ENCODE measurements at regions not wholly inside any gene's neighbourhood (a gene's known extent, or its start where the extent isn't known, plus 50 kb on each side); places are given as distances from the start of the nearest gene placed in this dataset.

DNA sequence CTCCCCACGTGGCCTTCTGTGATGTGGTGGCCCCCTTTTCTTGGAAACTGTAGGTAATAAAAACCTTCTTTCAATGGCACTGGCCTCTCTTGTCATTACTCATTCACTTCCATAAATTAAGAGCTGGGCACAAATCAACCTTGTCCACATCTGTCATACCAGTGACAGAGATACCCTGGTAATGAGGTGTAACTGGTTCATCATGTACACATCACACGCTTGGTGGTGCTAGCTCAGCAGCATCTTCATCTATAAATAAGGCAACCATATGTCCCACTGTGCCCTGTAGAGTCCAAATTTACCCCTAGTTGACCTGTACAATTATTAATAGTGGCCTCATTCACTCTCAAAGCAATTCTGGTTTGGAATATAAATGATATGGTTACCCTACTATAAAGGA is 245.6 kb downstream of the HIVEP2 start (continued):
- TF ChIP-seq, protein P1, sequence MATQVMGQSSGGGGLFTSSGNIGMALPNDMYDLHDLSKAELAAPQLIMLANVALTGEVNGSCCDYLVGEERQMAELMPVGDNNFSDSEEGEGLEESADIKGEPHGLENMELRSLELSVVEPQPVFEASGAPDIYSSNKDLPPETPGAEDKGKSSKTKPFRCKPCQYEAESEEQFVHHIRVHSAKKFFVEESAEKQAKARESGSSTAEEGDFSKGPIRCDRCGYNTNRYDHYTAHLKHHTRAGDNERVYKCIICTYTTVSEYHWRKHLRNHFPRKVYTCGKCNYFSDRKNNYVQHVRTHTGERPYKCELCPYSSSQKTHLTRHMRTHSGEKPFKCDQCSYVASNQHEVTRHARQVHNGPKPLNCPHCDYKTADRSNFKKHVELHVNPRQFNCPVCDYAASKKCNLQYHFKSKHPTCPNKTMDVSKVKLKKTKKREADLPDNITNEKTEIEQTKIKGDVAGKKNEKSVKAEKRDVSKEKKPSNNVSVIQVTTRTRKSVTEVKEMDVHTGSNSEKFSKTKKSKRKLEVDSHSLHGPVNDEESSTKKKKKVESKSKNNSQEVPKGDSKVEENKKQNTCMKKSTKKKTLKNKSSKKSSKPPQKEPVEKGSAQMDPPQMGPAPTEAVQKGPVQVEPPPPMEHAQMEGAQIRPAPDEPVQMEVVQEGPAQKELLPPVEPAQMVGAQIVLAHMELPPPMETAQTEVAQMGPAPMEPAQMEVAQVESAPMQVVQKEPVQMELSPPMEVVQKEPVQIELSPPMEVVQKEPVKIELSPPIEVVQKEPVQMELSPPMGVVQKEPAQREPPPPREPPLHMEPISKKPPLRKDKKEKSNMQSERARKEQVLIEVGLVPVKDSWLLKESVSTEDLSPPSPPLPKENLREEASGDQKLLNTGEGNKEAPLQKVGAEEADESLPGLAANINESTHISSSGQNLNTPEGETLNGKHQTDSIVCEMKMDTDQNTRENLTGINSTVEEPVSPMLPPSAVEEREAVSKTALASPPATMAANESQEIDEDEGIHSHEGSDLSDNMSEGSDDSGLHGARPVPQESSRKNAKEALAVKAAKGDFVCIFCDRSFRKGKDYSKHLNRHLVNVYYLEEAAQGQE (IDR thresholded peaks at IDR 0.05; ENCODE audit: low read depth, low read length) = no peak
- no peak for TF ChIP-seq POLR2AphosphoS5 (IDR thresholded peaks at IDR 0.05; ENCODE audit: low read depth, low read length)
- TF ChIP-seq, protein P2, sequence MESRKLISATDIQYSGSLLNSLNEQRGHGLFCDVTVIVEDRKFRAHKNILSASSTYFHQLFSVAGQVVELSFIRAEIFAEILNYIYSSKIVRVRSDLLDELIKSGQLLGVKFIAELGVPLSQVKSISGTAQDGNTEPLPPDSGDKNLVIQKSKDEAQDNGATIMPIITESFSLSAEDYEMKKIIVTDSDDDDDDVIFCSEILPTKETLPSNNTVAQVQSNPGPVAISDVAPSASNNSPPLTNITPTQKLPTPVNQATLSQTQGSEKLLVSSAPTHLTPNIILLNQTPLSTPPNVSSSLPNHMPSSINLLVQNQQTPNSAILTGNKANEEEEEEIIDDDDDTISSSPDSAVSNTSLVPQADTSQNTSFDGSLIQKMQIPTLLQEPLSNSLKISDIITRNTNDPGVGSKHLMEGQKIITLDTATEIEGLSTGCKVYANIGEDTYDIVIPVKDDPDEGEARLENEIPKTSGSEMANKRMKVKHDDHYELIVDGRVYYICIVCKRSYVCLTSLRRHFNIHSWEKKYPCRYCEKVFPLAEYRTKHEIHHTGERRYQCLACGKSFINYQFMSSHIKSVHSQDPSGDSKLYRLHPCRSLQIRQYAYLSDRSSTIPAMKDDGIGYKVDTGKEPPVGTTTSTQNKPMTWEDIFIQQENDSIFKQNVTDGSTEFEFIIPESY (IDR thresholded peaks at IDR 0.05; ENCODE audit: borderline replicate concordance, low read depth) = no peak

DNA sequence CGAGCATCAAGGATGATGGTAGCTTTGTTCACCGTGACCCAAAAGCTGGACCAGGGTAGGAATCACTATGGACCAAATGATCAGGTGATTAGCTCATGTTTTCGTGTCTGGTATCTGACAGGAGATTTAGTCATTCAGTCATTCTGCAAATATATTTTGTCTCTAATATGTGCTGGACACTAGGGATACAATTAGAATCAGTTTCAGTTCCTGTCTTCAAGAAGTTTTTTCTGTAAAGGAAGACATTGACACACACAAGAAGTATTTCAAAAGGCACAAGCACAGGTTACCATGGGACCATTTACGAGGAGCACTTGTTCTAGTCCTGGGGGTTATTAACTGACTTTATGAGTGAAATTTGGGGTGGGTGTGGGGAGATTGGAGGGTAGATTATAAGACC is 244.9 kb downstream of the HIVEP2 start:
- Histone ChIP-seq H3K9me2 (no peaks in the 10 kb centered on the region), H4K20me1 (ENCODE audit: insufficient read depth) (no peaks in the 10 kb centered on the region), H3K9ac (no peak overlapping the region), H3K4me3 (ENCODE audit: low read depth in 2 of 2, low read length in 1 of 2) (no peak overlapping the region), H3K27me3 (ENCODE audit: insufficient read depth) (no peaks in the 10 kb centered on the region), H3K36me3 (replicated peaks in 1 of 2; ENCODE audit: control insufficient read depth in 1 of 2, insufficient read depth in 2 of 2, low read length in 1 of 2) (no peaks in the 10 kb centered on the region), H3K4me2 (no peak overlapping the region), H2AFZ (ENCODE audit: low read depth) (no peak overlapping the region), H3K9me3 (no peaks in the 10 kb centered on the region), H3F3A (replicated peaks; ENCODE audit: insufficient read depth) (no peaks in the 10 kb centered on the region), H3K27ac (ENCODE audit: low read depth in 2 of 2, low read length in 1 of 2) (peak overlapping the region in 1 of 2 experiments; percentile 19; a peak in 1 of 4 replicates), H3K4me1 (ENCODE audit: control insufficient read depth in 1 of 2, insufficient read depth in 2 of 2, low read depth in 1 of 2, low read length in 1 of 2) (peaks cover 3 to 40% of the 10 kb centered on the region in 2 experiments; a peak in 3 of 4 replicates), H3K79me2 (ENCODE audit: insufficient read depth) (no peaks in the 10 kb centered on the region)
- no peak for DNase-seq
- 79% methylated on average over 4 of the region's 4 CpGs for WGBS (ENCODE audit: low lambda C conversion rate)
- ChIA-PET CTCF (interaction anchor here (0.6 to 2.1 kb wide), 10 partner anchors 13 to 727 kb away, joined by 3 to 7 read pairs (median 4); no protein-coding TSS in a partner anchor), POLR2A (no interaction called here)
- TF ChIP-seq TEAD4 (IDR thresholded peaks at IDR 0.05; ENCODE audit: borderline replicate concordance, insufficient read depth) (no peak), ELF1 (IDR thresholded peaks at IDR 0.05) (no peak), TCF12 (IDR thresholded peaks at IDR 0.05) (no peak), TAF1 (IDR thresholded peaks at IDR 0.05; ENCODE audit: borderline replicate concordance, low read depth, low read length) (no peak), RXRA (IDR thresholded peaks at IDR 0.05; ENCODE audit: borderline replicate concordance, low read depth) (no peak), MXI1 (IDR thresholded peaks at IDR 0.05; ENCODE audit: low read depth, low read length) (no peak), EZH2phosphoT487 (IDR thresholded peaks at IDR 0.05; ENCODE audit: borderline replicate concordance, low read depth) (no peak), GATA2 (CRISPR knock-in tag; IDR thresholded peaks at IDR 0.05) (no peak), RAD21 (IDR thresholded peaks at IDR 0.05; ENCODE audit: low read length) (no peak), FOXM1 (IDR thresholded peaks at IDR 0.05; ENCODE audit: low read depth) (no peak), SIN3A (IDR thresholded peaks at IDR 0.05; ENCODE audit: borderline replicate concordance, low read depth, low read length) (no peak)
- TF ChIP-seq, protein P3, sequence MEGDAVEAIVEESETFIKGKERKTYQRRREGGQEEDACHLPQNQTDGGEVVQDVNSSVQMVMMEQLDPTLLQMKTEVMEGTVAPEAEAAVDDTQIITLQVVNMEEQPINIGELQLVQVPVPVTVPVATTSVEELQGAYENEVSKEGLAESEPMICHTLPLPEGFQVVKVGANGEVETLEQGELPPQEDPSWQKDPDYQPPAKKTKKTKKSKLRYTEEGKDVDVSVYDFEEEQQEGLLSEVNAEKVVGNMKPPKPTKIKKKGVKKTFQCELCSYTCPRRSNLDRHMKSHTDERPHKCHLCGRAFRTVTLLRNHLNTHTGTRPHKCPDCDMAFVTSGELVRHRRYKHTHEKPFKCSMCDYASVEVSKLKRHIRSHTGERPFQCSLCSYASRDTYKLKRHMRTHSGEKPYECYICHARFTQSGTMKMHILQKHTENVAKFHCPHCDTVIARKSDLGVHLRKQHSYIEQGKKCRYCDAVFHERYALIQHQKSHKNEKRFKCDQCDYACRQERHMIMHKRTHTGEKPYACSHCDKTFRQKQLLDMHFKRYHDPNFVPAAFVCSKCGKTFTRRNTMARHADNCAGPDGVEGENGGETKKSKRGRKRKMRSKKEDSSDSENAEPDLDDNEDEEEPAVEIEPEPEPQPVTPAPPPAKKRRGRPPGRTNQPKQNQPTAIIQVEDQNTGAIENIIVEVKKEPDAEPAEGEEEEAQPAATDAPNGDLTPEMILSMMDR (IDR thresholded peaks at IDR 0.05) = no peak
- TF ChIP-seq, protein P4, sequence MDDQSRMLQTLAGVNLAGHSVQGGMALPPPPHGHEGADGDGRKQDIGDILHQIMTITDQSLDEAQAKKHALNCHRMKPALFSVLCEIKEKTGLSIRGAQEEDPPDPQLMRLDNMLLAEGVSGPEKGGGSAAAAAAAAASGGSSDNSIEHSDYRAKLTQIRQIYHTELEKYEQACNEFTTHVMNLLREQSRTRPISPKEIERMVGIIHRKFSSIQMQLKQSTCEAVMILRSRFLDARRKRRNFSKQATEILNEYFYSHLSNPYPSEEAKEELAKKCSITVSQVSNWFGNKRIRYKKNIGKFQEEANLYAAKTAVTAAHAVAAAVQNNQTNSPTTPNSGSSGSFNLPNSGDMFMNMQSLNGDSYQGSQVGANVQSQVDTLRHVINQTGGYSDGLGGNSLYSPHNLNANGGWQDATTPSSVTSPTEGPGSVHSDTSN (IDR thresholded peaks at IDR 0.05) = no peak
- TF ChIP-seq, protein P1 (IDR thresholded peaks at IDR 0.05; ENCODE audit: low read depth, low read length) = no peak
- TF ChIP-seq, protein P5, sequence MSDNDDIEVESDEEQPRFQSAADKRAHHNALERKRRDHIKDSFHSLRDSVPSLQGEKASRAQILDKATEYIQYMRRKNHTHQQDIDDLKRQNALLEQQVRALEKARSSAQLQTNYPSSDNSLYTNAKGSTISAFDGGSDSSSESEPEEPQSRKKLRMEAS (IDR thresholded peaks at IDR 0.05; ENCODE audit: low read depth) = no peak

Measured in SK-N-SH (cell line).